ENCODE measurements at regions not wholly inside any gene's neighbourhood (a gene's known extent, or its start where the extent isn't known, plus 50 kb on each side); places are given as distances from the start of the nearest gene placed in this dataset.

- no peaks in the 10 kb centered on the region for H3K4me1 ChIP-seq (ENCODE audit: control insufficient read depth, insufficient read depth, low read length)
- DNase-seq (ENCODE audit: low read depth, low spot score) (no peak), ATAC-seq (no peak), FAIRE-seq (no peak)
- H2AFZ ChIP-seq (ENCODE audit: control insufficient read depth, low read depth, low read length), result no peak overlapping the region
- ChIA-PET RAD21 (ENCODE audit: unreplicated experiment) (no interaction called here), SMC1A (ENCODE audit: uncharacterized antibody, unreplicated experiment) (interaction anchor here (1.0 to 1.1 kb wide), 2 partner anchors 20 to 240 kb away, joined by 3 to 4 read pairs; no protein-coding TSS in a partner anchor), CTCF (interaction anchor here (0.9 kb wide), 1 partner anchor 240 kb away, joined by 4 read pairs; no protein-coding TSS in a partner anchor), POLR2A (interaction anchor here (1.3 kb wide), 1 partner anchor 14 kb away, joined by 3 read pairs; no protein-coding TSS in a partner anchor)
- H4K20me1 ChIP-seq (ENCODE audit: control insufficient read depth, insufficient read depth), result no peaks in the 10 kb centered on the region
- no peaks in the 10 kb centered on the region for H3K9me3 ChIP-seq (replicated peaks; ENCODE audit: control insufficient read depth, insufficient read depth, low read length)
- no peaks in the 10 kb centered on the region for H3K36me3 ChIP-seq (ENCODE audit: control insufficient read depth in 2 of 2, insufficient read depth in 2 of 2, low read length in 1 of 2)
- no peak overlapping the region for H3K9ac ChIP-seq (ENCODE audit: control insufficient read depth, insufficient read depth, low read length)
- intact Hi-C loops (cut with micrococcal nuclease; ENCODE audit: unreplicated experiment) (no loop called here), in situ Hi-C loops (cut with MboI) (no loop called here)
- BruUV-seq (replicated peaks), result no TSS peak
- H3K4me3 ChIP-seq, result no peak overlapping the region
- TF ChIP-seq PAX8 (IDR thresholded peaks at IDR 0.05) (no peak), TAF1 (IDR thresholded peaks at IDR 0.05; ENCODE audit: borderline replicate concordance, low read depth, low read length) (no peak), YBX1 (IDR thresholded peaks at IDR 0.05) (no peak)
- WGBS (ENCODE audit: insufficient coverage, insufficient replicate concordance, low lambda C conversion rate, missing lambda C conversion rate), result 81% methylated on average over 4 of the region's 4 CpGs
- no peak overlapping the region for H3K27ac ChIP-seq (ENCODE audit: control insufficient read depth, insufficient read depth)
- H3K79me2 ChIP-seq (ENCODE audit: control insufficient read depth, insufficient read depth, low read length), result no peaks in the 10 kb centered on the region
- no peak overlapping the region for H3K4me2 ChIP-seq (ENCODE audit: control insufficient read depth, insufficient read depth)
- no peaks in the 10 kb centered on the region for H3K27me3 ChIP-seq (replicated peaks in 1 of 2; ENCODE audit: control insufficient read depth in 2 of 2, insufficient read depth in 2 of 2, low read length in 1 of 2)
These were observed 447.1 kb downstream of the PREX1 start for GRCh38 chr20:48380661-48381060.

GRCh38 chr20:48378976-48379675, 448.7 kb downstream of the PREX1 start:
- WGBS (ENCODE audit: insufficient coverage, insufficient replicate concordance, low lambda C conversion rate, missing lambda C conversion rate), result 36% methylated on average over 8 of the region's 8 CpGs
- no peaks in the 10 kb centered on the region for H3K4me1 ChIP-seq (ENCODE audit: control insufficient read depth, insufficient read depth, low read length)
- H3K36me3 ChIP-seq (ENCODE audit: control insufficient read depth in 2 of 2, insufficient read depth in 2 of 2, low read length in 1 of 2), result no peaks in the 10 kb centered on the region
- no peak overlapping the region for H3K27ac ChIP-seq (ENCODE audit: control insufficient read depth, insufficient read depth)
- DNase-seq (ENCODE audit: low read depth, low spot score) (no peak), ATAC-seq (no peak), FAIRE-seq (no peak)
- no peaks in the 10 kb centered on the region for H4K20me1 ChIP-seq (ENCODE audit: control insufficient read depth, insufficient read depth)
- no TSS peak for BruUV-seq (replicated peaks)
- CTCF ChIA-PET, result no interaction called here
- no peak overlapping the region for H2AFZ ChIP-seq (ENCODE audit: control insufficient read depth, low read depth, low read length)
- H3K9me3 ChIP-seq (replicated peaks; ENCODE audit: control insufficient read depth, insufficient read depth, low read length), result no peaks in the 10 kb centered on the region
- H3K27me3 ChIP-seq (replicated peaks in 1 of 2; ENCODE audit: control insufficient read depth in 2 of 2, insufficient read depth in 2 of 2, low read length in 1 of 2), result no peaks in the 10 kb centered on the region
- H3K4me2 ChIP-seq (ENCODE audit: control insufficient read depth, insufficient read depth), result no peak overlapping the region
- SMC1A ChIA-PET (ENCODE audit: uncharacterized antibody, unreplicated experiment), result interaction anchor here (1.0 kb wide), 1 partner anchor 213 kb away, joined by 3 read pairs; no protein-coding TSS in a partner anchor
- H3K9ac ChIP-seq (ENCODE audit: control insufficient read depth, insufficient read depth, low read length), result no peak overlapping the region
- TF ChIP-seq ZBED1 (IDR thresholded peaks at IDR 0.05; ENCODE audit: borderline replicate concordance), result no peak
- no peak for TF ChIP-seq NRF1 (conservative IDR thresholded peaks at IDR 0.05; ENCODE audit: low read depth, low read length)
- no peak for TF ChIP-seq KDM1A (IDR thresholded peaks at IDR 0.05; ENCODE audit: borderline replicate concordance)
- no peak for TF ChIP-seq SRF (IDR thresholded peaks at IDR 0.05; ENCODE audit: low read depth in 2 of 2, low read length in 2 of 2)
- no peak for TF ChIP-seq SPI1 (IDR thresholded peaks at IDR 0.05; ENCODE audit: borderline replicate concordance, insufficient read depth, low read depth, low read length)
- no peak for TF ChIP-seq MAX (IDR thresholded peaks at IDR 0.05; ENCODE audit: low read depth, low read length)
- POLR2A ChIA-PET, result interaction anchor here (0.7 to 1.3 kb wide), 2 partner anchors 13 to 57 kb away, joined by 3 to 4 read pairs; no protein-coding TSS in a partner anchor
- intact Hi-C loops (cut with micrococcal nuclease; ENCODE audit: unreplicated experiment), result no loop called here
- in situ Hi-C loops (cut with MboI), result no loop called here
- H3K79me2 ChIP-seq (ENCODE audit: control insufficient read depth, insufficient read depth, low read length), result no peaks in the 10 kb centered on the region
- no peak overlapping the region for H3K4me3 ChIP-seq
- RAD21 ChIA-PET (ENCODE audit: unreplicated experiment), result interaction anchor here (0.7 kb wide), 1 partner anchor 112 kb away, joined by 3 read pairs; no protein-coding TSS in a partner anchor
